AG09319 (cell line): ENCODE measurements at regions not wholly inside any gene's neighbourhood (a gene's known extent, or its start where the extent isn't known, plus 50 kb on each side); places are given as distances from the start of the nearest gene placed in this dataset.
"Not testable (repeated sequence)": the region's sequence is repeated elsewhere in the genome, so short reads cannot be mapped to it uniquely, and the experiment has no call there.

Experiments used
- DNase-seq: peaks from one replicate; pipeline ENCODE4 v3.0.0-alpha.2; 2010; ENCODE audit warnings: low read depth; ENCODE audit errors: extremely low read depth
- TF ChIP-seq, protein P1 (sequence below): IDR thresholded peaks from 2 replicates; pipeline ENCODE4 v1.5.1; 2011; ENCODE audit warnings: low read depth, mild to moderate bottlenecking, inconsistent platforms, low read length, moderate library complexity

DNA sequence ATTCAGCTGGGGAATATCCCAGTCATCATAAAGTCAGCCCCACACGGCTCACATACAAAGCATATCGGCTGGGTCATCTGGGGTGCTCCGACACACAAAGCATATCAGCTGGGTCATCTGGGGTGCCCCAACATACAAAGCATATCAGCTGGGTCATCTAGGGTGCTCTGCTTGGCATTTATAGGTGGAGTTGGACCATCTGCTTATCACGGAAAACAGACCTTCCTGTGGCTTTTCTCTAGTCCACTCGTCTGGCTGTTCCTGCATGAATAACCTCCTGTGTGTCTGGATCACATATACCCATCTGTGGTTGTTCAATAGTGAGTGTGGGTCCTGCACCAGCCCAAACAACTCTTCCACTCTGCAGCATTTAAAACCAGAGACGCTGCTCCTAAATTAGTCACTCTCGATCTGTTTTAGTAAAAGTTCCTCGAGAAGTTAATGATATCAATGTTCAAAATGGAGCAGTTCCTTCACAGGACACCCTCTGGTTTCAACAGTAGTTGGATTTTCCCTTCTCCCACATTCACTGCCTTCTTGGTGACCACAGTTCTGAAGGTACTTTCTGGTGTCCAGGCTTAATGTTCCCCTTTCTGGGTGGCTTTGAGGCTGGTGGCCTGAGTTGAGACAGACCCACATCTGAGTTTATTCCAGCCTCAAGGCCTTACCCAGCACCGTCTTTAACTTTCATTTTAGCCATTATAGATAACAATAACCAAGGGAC lies 70.0 kb upstream of the FRG1 start:
- no peak for DNase-seq
- TF ChIP-seq, protein P1, sequence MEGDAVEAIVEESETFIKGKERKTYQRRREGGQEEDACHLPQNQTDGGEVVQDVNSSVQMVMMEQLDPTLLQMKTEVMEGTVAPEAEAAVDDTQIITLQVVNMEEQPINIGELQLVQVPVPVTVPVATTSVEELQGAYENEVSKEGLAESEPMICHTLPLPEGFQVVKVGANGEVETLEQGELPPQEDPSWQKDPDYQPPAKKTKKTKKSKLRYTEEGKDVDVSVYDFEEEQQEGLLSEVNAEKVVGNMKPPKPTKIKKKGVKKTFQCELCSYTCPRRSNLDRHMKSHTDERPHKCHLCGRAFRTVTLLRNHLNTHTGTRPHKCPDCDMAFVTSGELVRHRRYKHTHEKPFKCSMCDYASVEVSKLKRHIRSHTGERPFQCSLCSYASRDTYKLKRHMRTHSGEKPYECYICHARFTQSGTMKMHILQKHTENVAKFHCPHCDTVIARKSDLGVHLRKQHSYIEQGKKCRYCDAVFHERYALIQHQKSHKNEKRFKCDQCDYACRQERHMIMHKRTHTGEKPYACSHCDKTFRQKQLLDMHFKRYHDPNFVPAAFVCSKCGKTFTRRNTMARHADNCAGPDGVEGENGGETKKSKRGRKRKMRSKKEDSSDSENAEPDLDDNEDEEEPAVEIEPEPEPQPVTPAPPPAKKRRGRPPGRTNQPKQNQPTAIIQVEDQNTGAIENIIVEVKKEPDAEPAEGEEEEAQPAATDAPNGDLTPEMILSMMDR, result no peak

DNA sequence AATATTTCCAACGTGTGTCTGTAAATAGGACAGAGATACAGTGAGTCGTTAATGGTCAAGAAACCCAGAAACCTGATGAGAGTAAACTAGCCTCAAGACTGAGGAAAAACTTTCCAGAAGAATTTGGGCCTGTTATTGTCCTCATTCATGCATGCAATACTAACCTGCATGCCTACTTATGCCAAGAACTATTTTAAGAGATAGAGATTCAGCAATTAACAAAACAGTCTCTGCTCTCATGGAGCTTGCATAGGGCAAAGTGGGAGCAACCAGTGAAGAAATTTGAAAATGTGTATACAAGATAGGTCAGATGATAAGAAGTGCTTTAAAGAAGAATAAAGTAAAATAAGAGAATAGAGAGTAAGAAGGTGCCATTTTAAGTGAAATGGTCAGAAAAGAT lies 66.1 kb upstream of the FRG1 start:
- TF ChIP-seq, protein P1, result no peak
- no peak for DNase-seq

DNA sequence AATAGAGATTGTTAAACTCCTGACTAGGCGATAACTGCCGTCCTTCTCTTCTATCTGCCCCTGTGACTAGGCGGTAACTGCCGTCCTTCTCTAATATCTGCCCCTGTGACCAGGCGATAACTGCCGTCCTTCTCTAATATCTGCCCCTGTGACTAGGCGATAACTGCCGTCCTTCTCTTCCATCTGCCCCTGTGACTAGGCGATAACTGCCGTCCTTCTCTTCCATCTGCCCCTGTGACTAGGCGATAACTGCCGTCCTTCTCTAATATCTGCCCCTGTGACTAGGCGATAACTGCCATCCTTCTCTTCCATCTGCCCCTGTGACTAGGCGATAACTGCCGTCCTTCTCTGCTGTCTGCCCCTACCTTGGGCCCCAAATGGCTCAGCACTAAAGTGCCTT lies 59.5 kb upstream of the FRG1 start:
- DNase-seq, result not testable (repeated sequence)

DNA sequence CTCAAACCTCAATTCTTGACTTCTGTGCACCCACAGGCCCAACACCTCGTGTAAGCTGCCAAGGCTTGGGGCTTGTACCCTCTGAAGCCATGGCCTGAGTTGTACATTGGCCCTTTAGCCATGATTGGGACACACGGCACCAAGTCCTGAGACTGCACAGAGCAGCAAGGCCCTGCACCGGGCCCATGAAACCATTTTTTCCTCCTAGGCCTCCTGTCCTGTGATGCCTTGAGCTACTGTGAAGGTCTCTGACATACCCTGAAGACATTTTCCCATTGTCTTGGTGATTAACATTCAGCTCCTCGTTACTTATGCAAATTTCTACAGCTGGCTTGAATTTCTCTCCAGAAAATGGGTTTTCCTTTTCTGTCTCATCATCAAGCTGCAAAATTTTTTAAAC lies 52.3 kb upstream of the FRG1 start:
- not testable (repeated sequence) for DNase-seq
